Activated CD8-positive, alpha-beta T cell treated with anti-CD3 and anti-CD28 coated beads for 36 hours (primary cell): ENCODE measurements at regions not wholly inside any gene's neighbourhood (a gene's known extent, or its start where the extent isn't known, plus 50 kb on each side); places are given as distances from the start of the nearest gene placed in this dataset.

Experiments used
- ATAC-seq: fragments of 200-7000 bp; cut with Tn5 transposase; one replicate; pipeline ENCODE4 v1.10.0; 2021; ENCODE audit warnings: mild to moderate bottlenecking, moderate library complexity
- CTCF ChIA-PET: fragments of 350-600 bp; sonication (Branson Sonifier 250); formaldehyde crosslinking; loops from one replicate; lab custom pipeline; 2021; ENCODE audit warnings: antibody characterized with exemption; lab: Charles Lee
- POLR2A ChIA-PET: fragments of 350-600 bp; sonication (Branson Sonifier 250); formaldehyde crosslinking; loops from one replicate; lab custom pipeline; 2021; ENCODE audit warnings: antibody characterized with exemption; lab: Charles Lee
- DNase-seq: peaks from one replicate; pipeline ENCODE4 v3.0.0-alpha.2; 2020
- H3K27ac Mint-ChIP-seq: one replicate; pipeline ENCODE4 v1.8.0; 2021; ENCODE audit warnings: mild to moderate bottlenecking, mixed read lengths
- H3K27me3 Mint-ChIP-seq: one replicate; pipeline ENCODE4 v1.8.0; 2021; ENCODE audit warnings: mixed read lengths
- H3K36me3 Mint-ChIP-seq: one replicate; pipeline ENCODE4 v1.8.0; 2021; ENCODE audit warnings: low read depth, mixed read lengths
- H3K4me1 Mint-ChIP-seq: one replicate; pipeline ENCODE4 v1.8.0; 2021; ENCODE audit warnings: low read depth, mixed read lengths
- H3K4me3 Mint-ChIP-seq: one replicate; pipeline ENCODE4 v1.8.0; 2021; ENCODE audit warnings: mild to moderate bottlenecking, moderate library complexity, mixed read lengths
- H3K9me3 Mint-ChIP-seq: one replicate; pipeline ENCODE4 v1.8.0; 2021; ENCODE audit warnings: mixed read lengths
- CTCF ChIP-seq: fragments of 200-600 bp; IDR thresholded peaks from one replicate; pipeline ENCODE4 v1.8.0; 2022; ENCODE audit warnings: antibody characterized with exemption, mild to moderate bottlenecking
- intact Hi-C: fragments of 100-400 bp; cut with micrococcal nuclease; formaldehyde crosslinking; loops from one replicate; pipeline ENCODE4 v1.10.0; 2022

DNA sequence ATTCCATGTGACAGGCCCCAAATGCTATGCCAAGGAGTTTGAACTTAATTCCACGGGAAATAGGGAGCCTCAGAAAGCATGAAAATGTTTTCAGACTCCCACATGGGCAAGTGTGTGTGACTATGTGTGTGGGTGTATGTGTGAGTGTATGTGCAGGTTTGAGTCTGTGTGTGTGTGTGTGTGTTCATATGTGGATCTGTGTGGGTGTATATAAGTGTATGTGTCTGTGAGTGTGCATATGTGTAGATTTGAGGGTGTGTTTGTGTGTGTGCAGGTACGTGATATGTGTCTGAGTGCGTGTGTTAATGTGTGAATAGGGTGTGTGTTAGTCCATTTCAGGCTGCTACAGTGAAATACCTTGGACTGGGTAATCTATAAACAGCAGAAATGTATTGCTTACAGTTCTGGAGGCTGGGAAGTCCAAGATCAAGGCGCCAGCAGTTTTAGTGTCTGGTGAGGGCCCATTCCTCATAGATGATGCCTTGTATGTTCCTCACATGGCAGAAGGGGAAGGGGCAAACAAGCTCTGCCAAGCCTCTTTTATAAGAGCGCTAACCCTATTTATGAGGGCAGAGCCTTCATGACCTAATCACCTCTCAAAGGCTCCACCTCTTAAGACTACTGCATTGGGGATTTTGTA, 181.1 kb upstream of the TAB2 start:
- DNase-seq (no peak), ATAC-seq (no peak)
- ChIA-PET CTCF (no interaction called here), POLR2A (interaction anchor here (0.6 to 0.9 kb wide), 3 partner anchors 42 to 219 kb away, joined by 3 to 4 read pairs (median 3); no protein-coding TSS in a partner anchor)
- Mint-ChIP-seq H3K36me3 (peaks cover 20% of the 10 kb centered on the region), H3K27me3 (no peaks in the 10 kb centered on the region), H3K4me3 (no peak overlapping the region), H3K27ac (peak overlapping the region; percentile 55), H3K9me3 (peaks cover 6% of the 10 kb centered on the region), H3K4me1 (peaks cover 43% of the 10 kb centered on the region)
- intact Hi-C loops = no loop called here
- TF ChIP-seq CTCF = no peak

- ATAC-seq (no peak), DNase-seq (no peak)
- intact Hi-C loops = no loop called here
- CTCF ChIA-PET = no interaction called here
- peaks cover 47% of the 10 kb centered on the region for H3K4me1 Mint-ChIP-seq
- H3K36me3 Mint-ChIP-seq = peaks cover 22% of the 10 kb centered on the region
- peaks cover 7% of the 10 kb centered on the region for H3K9me3 Mint-ChIP-seq
- H3K4me3 Mint-ChIP-seq = no peak overlapping the region
- no peak for TF ChIP-seq CTCF
- H3K27ac Mint-ChIP-seq = peak overlapping the region; percentile 55
- no peaks in the 10 kb centered on the region for H3K27me3 Mint-ChIP-seq
- POLR2A ChIA-PET = interaction anchor here (0.6 to 0.9 kb wide), 3 partner anchors 42 to 346 kb away, joined by 3 to 4 read pairs (median 3); no protein-coding TSS in a partner anchor
Measured at GRCh38 chr6:149136913-149137286, 180.6 kb upstream of the TAB2 start.

DNA sequence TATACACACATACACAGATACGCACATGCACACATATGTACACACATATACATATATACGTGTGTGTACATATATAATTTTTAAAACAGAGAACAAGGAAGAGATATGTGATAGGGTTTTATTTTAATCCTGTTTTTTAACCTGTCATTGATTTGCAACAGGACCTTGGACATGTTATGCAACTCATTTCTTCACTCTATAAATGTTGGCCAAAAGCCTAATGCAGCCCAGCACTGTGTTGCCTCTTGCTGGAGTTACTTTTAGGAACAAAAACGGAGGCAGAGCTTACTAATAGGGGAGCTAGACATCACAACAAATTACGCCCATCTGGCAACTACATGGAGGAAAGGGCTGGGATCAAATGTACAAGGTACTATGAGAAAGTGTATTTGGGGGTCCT, 179.9 kb upstream of the TAB2 start:
- Mint-ChIP-seq H3K9me3 (peaks cover 8% of the 10 kb centered on the region), H3K36me3 (peaks cover 27% of the 10 kb centered on the region), H3K4me1 (peaks cover 46% of the 10 kb centered on the region), H3K4me3 (no peak overlapping the region), H3K27me3 (no peaks in the 10 kb centered on the region), H3K27ac (peak overlapping the region; percentile 97)
- POLR2A ChIA-PET = no interaction called here
- no peak for DNase-seq
- TF ChIP-seq CTCF = no peak
- ATAC-seq = no peak
- intact Hi-C loops = no loop called here
- CTCF ChIA-PET = interaction anchor here (0.9 kb wide), 1 partner anchor 10 kb away, joined by 3 read pairs; no protein-coding TSS in a partner anchor

- peaks cover 48% of the 10 kb centered on the region for H3K4me1 Mint-ChIP-seq
- no peak overlapping the region for H3K4me3 Mint-ChIP-seq
- ATAC-seq (no peak), DNase-seq (no peak)
- peak overlapping the region; percentile 97 for H3K27ac Mint-ChIP-seq
- intact Hi-C loops = no loop called here
- H3K27me3 Mint-ChIP-seq = no peaks in the 10 kb centered on the region
- peaks cover 31% of the 10 kb centered on the region for H3K36me3 Mint-ChIP-seq
- TF ChIP-seq CTCF = no peak
- ChIA-PET POLR2A (no interaction called here), CTCF (interaction anchor here (0.9 to 1.0 kb wide), 3 partner anchors 10 to 25 kb away, joined by 3 to 4 read pairs (median 3); no protein-coding TSS in a partner anchor)
- peaks cover 10% of the 10 kb centered on the region for H3K9me3 Mint-ChIP-seq
Measured at GRCh38 chr6:149138089-149138488, 179.4 kb upstream of the TAB2 start.

DNA sequence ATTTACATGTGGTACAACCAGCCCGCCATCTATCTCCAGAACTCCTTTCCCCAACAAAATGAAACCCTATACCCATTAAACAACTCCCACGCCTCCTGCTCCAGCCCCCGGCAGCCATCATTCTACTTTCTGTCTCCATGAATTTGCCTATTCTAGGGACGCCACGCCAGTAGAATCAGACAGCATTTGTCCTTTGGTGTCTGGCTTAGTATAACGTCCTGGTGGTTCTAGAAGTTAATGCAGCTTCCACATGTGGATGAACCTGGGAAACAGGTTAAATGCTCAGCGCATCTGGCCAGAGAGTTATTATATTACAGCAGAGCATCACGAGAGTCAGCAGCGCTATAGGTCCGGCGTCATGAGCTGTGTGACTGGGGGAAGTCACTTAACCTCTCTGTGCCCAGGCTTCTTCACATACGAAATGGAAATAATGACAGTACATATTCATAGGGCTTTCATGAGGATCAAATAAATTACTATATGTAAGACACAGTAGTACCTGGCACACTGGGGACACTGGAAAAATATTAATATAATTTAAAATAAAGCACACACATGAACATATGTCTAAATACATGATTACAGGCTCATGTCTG, 178.7 kb upstream of the TAB2 start:
- ChIA-PET POLR2A (interaction anchor here (0.7 to 2.1 kb wide), 5 partner anchors 10 to 186 kb away, joined by 3 to 6 read pairs (median 3); no protein-coding TSS in a partner anchor), CTCF (interaction anchor here (0.9 to 1.6 kb wide), 8 partner anchors 7 to 43 kb away, joined by 3 to 5 read pairs (median 4); no protein-coding TSS in a partner anchor)
- H3K27ac Mint-ChIP-seq = peak overlapping the region; percentile 97
- no peaks in the 10 kb centered on the region for H3K27me3 Mint-ChIP-seq
- peak; percentile 20 for TF ChIP-seq CTCF
- ATAC-seq = no peak
- H3K4me3 Mint-ChIP-seq = no peak overlapping the region
- H3K36me3 Mint-ChIP-seq = peaks cover 34% of the 10 kb centered on the region
- peaks cover 48% of the 10 kb centered on the region for H3K4me1 Mint-ChIP-seq
- peaks cover 13% of the 10 kb centered on the region for H3K9me3 Mint-ChIP-seq
- no peak for DNase-seq
- intact Hi-C loops = no loop called here
